MM.1S (cell line): ENCODE measurements at regions not wholly inside any gene's neighbourhood (a gene's known extent, or its start where the extent isn't known, plus 50 kb on each side); places are given as distances from the start of the nearest gene placed in this dataset.

Source experiments
- EZH2 ChIP-seq: fragments of 300-600 bp; sonication (generic); optimal IDR thresholded peaks from 2 replicates; pipeline ENCODE3; 2017; ENCODE audit warnings: low read depth, mild to moderate bottlenecking, antibody characterized with exemption, low read length, mixed read lengths
- TF ChIP-seq, protein P1 (sequence below): fragments of 300-600 bp; sonication (generic); IDR thresholded peaks from 2 replicates; pipeline ENCODE4 v1.5.1; 2016; ENCODE audit warnings: antibody characterized with exemption, low read length, mixed read lengths

DNA sequence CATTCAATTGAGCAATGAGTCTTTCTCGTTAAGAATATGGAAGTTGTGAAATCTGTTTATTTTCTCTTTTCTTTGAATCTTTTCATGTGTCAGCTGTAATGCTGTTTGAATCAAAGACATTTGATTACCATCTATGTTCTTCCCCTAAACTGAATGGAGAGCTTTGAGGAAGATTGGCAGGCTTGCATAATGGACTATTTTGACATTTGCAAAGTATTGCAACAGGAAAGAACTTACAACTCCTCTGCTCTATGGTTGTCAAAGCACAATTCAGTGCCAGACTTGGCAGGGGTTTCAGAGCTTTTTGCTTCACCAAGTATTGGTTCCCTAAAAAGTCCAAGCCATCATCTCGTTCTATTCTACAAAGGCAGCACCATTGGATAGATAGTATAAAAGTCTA, 549.0 kb upstream of the NUDT12 start:
- TF ChIP-seq, protein P1, sequence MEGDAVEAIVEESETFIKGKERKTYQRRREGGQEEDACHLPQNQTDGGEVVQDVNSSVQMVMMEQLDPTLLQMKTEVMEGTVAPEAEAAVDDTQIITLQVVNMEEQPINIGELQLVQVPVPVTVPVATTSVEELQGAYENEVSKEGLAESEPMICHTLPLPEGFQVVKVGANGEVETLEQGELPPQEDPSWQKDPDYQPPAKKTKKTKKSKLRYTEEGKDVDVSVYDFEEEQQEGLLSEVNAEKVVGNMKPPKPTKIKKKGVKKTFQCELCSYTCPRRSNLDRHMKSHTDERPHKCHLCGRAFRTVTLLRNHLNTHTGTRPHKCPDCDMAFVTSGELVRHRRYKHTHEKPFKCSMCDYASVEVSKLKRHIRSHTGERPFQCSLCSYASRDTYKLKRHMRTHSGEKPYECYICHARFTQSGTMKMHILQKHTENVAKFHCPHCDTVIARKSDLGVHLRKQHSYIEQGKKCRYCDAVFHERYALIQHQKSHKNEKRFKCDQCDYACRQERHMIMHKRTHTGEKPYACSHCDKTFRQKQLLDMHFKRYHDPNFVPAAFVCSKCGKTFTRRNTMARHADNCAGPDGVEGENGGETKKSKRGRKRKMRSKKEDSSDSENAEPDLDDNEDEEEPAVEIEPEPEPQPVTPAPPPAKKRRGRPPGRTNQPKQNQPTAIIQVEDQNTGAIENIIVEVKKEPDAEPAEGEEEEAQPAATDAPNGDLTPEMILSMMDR: no peak
- no peak for TF ChIP-seq EZH2
